Esophagus (tissue), 2 donors: ENCODE measurements at regions not wholly inside any gene's neighbourhood (a gene's known extent, or its start where the extent isn't known, plus 50 kb on each side); places are given as distances from the start of the nearest gene placed in this dataset.

Experiments used
- H3K27ac ChIP-seq, 2 donors: one replicate each; pipeline ENCODE4 v1.5.1; 2013; ENCODE audit warnings: low read depth in 2 of 2, mild to moderate bottlenecking in 2 of 2, inconsistent platforms in 1 of 2, low read length in 1 of 2, moderate library complexity in 1 of 2
- H3K27me3 ChIP-seq, 2 donors: one replicate each; pipeline ENCODE4 v1.6.1; 2013; ENCODE audit warnings: low read length in 2 of 2, control low read depth in 1 of 2, mild to moderate bottlenecking in 1 of 2; ENCODE audit not compliant: insufficient read depth in 2 of 2, control insufficient read depth in 1 of 2
- H3K36me3 ChIP-seq, 2 donors: one replicate each; pipeline ENCODE4 v1.6.1; 2013; ENCODE audit warnings: low read length in 1 of 2; ENCODE audit not compliant: control insufficient read depth in 2 of 2, insufficient read depth in 2 of 2
- H3K4me1 ChIP-seq, 2 donors: one replicate each; pipeline ENCODE4 v1.6.1; 2013; ENCODE audit warnings: low read length in 1 of 2; ENCODE audit not compliant: control insufficient read depth in 2 of 2, insufficient read depth in 2 of 2
- H3K4me3 ChIP-seq, 2 donors: one replicate each; pipeline ENCODE4 v1.5.1; 2013; ENCODE audit warnings: low read length in 2 of 2, mild to moderate bottlenecking in 2 of 2, low read depth in 1 of 2, moderate library complexity in 1 of 2
- H3K9me3 ChIP-seq, 2 donors: one replicate each; pipeline ENCODE4 v1.6.1; 2013; ENCODE audit warnings: mild to moderate bottlenecking in 2 of 2, low read depth in 1 of 2, low read length in 1 of 2, moderate library complexity in 1 of 2; ENCODE audit not compliant: control insufficient read depth in 2 of 2, insufficient read depth in 1 of 2
- WGBS, 2 donors: extraction: QIAGEN DNeasy Blood & Tissue Kit; methylation state at CpG; one replicate each; pipeline ENCODE4 v1.1.7; 2013; 5-methylcytosine and 5-hydroxymethylcytosine counted together
- donor health status: healthy with polysubstance abuse.
- donor health status: Bipolar disorder and iron deficiency.

DNA sequence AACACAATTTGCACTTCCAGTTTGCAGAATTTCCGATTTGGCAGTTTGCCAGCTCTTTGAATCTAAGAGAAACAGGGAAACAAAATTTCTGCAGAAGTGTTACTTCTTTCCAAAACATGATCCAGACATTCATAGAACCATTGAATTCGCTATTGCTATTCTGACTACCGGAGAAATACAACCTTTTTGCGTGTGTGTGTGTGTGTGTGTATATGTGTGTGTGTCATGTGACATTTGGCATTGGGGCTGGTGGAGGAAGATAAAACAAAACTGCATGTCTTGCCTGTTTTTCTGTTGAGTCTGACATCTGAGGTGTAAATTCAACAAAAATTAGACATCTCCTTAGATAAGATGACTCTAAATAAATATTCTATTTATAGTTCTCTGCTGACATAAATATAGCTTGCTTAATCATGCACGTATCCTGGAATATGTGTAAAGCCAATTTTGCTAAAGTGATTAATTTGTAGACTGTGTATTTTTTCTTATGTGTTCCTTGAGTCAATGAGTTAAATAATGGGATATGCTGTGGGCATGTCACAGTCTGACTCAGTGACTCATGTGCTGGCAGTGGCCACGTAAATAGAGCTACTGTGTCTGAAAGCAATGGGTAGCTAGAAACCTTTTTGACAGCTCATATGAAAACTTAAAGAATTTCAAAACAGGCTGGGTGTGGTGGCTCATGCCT, 98.9 kb downstream of the HPGD start:
- Histone ChIP-seq H3K36me3 (no peaks in the 10 kb centered on the region), H3K27ac (peak overlapping the region; percentile 74 to 77), H3K27me3 (no peaks in the 10 kb centered on the region), H3K4me1 (no peaks in the 10 kb centered on the region), H3K9me3 (no peaks in the 10 kb centered on the region), H3K4me3 (no peak overlapping the region)
- WGBS, 2 donors: 7 to 19% methylated on average over 6 of the region's 6 CpGs

GRCh38 chr4:174422893-174423256, 99.4 kb downstream of the HPGD start:
- H3K27ac ChIP-seq: peak overlapping the region in 1 of 2 donors; percentile 77
- no peak overlapping the region for H3K4me3 ChIP-seq
- no peaks in the 10 kb centered on the region for H3K9me3 ChIP-seq
- H3K4me1 ChIP-seq: no peaks in the 10 kb centered on the region
- H3K36me3 ChIP-seq: no peaks in the 10 kb centered on the region
- H3K27me3 ChIP-seq: no peaks in the 10 kb centered on the region

- no peaks in the 10 kb centered on the region for H3K36me3 ChIP-seq
- WGBS, 2 donors: 76 to 79% methylated on average over 5 of the region's 5 CpGs
- H3K27ac ChIP-seq: no peak overlapping the region
- no peak overlapping the region for H3K4me3 ChIP-seq
- no peaks in the 10 kb centered on the region for H3K4me1 ChIP-seq
- H3K27me3 ChIP-seq: no peaks in the 10 kb centered on the region
- no peaks in the 10 kb centered on the region for H3K9me3 ChIP-seq
Observed at GRCh38 chr4:174420316-174420715, 102.0 kb downstream of the HPGD start.

DNA sequence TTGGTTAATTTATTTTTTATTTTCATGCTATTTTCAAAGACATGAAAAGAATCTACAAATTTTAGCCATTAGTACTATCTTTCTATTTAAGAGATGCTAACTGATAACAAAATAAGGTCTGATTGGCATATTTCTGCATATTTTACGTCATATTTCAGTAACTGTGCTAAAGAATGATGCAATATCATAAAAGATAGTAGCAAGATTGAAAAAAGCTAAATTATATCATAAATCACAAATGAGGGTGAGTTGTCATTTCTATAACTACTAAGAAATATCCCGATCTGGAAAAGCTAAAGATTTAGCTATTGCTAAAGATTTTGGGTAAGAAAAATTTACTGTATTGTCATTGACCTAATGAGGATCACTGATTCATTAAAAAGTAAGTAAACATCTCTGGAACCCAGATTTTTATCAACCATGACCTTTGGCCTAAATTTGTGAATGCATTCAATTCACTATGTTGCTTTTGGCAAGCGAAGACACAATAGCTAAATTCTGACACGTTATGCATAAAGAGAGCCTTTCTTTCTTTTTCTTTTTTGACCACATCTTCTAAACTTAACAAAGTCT, 103.6 kb downstream of the HPGD start:
- no peaks in the 10 kb centered on the region for H3K4me1 ChIP-seq
- H3K36me3 ChIP-seq: no peaks in the 10 kb centered on the region
- H3K27me3 ChIP-seq: no peaks in the 10 kb centered on the region
- 73 to 82% methylated on average over 4 of the region's 4 CpGs for WGBS, 2 donors
- H3K9me3 ChIP-seq: no peaks in the 10 kb centered on the region
- no peak overlapping the region for H3K27ac ChIP-seq
- H3K4me3 ChIP-seq: no peak overlapping the region

DNA sequence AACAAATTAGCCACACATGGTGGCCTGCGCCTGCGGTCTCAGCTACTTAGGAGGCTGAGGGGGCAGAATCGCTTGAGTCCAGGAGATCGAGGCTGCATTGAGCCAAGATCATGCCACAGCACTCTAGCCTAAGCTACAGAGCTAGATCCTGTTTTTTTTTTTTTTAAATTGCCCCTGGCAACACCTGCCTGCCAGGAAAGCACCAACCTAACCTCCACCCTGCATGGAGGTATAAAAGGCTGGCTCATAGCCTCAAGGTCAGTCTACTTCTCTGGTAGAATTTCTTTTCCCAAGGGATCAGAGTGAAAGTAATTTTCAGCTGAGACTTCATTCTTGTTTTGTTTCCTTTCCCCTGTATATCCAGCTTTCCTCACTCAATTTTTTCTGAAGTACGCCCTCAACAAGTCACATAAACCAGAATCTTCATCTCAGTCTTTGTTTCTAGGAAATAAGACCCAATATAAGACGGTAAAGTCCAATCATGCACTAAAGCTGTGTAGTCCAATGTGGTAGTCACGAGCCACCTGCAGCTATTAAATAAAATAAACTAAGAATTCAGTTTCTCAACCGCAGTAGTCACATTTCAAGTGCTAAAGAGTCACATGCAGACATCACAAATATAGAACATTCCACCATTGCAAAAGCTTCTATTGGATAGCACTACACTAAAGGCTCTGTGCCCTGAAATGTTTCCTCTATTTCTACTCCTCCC, 113.3 kb downstream of the HPGD start:
- Histone ChIP-seq H3K4me3 (no peak overlapping the region), H3K36me3 (no peaks in the 10 kb centered on the region), H3K27ac (no peak overlapping the region), H3K4me1 (no peaks in the 10 kb centered on the region), H3K9me3 (no peaks in the 10 kb centered on the region), H3K27me3 (no peaks in the 10 kb centered on the region)
- 83 to 88% methylated on average over 8 of the region's 8 CpGs for WGBS, 2 donors

- no peaks in the 10 kb centered on the region for H3K36me3 ChIP-seq
- 35 to 40% methylated on average over 3 of the region's 3 CpGs for WGBS, 2 donors
- no peak overlapping the region for H3K4me3 ChIP-seq
- no peaks in the 10 kb centered on the region for H3K9me3 ChIP-seq
- H3K27me3 ChIP-seq: no peaks in the 10 kb centered on the region
- H3K27ac ChIP-seq: no peak overlapping the region
- H3K4me1 ChIP-seq: peaks cover 0 to 3% of the 10 kb centered on the region in 2 donors
Observed at GRCh38 chr4:174406383-174406782, 115.9 kb downstream of the HPGD start.

DNA sequence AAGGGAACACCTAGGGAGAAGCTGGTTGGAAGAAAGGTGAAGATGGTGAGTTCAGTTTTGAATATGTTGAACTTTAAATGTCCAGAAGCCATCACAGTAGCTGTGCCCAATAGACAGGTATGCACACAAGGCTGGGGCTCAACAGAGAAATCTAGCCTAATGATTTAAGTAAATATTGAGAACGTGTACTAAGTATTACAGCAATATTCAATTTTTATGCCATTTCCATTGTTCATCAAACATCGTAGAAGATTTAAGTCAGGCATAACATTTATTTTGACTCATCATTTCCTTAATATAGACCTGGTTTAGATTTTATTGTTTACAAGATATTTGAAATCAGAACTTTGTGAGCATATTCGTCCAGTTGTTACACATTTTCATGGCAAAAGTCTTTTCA, 116.4 kb downstream of the HPGD start:
- 36 to 47% methylated on average over 3 of the region's 3 CpGs for WGBS, 2 donors
- Histone ChIP-seq H3K4me3 (no peak overlapping the region), H3K27ac (no peak overlapping the region), H3K27me3 (no peaks in the 10 kb centered on the region), H3K36me3 (no peaks in the 10 kb centered on the region), H3K9me3 (no peaks in the 10 kb centered on the region), H3K4me1 (peaks cover 0 to 3% of the 10 kb centered on the region in 2 donors)

GRCh38 chr4:174404677-174405076, 117.6 kb downstream of the HPGD start:
- Histone ChIP-seq H3K27ac (no peak overlapping the region), H3K4me1 (peaks cover 0 to 3% of the 10 kb centered on the region in 2 donors), H3K27me3 (no peaks in the 10 kb centered on the region), H3K4me3 (no peak overlapping the region), H3K36me3 (no peaks in the 10 kb centered on the region), H3K9me3 (no peaks in the 10 kb centered on the region)
- WGBS, 2 donors: 96 to 100% methylated on average over 1 of the region's 1 CpG

- no peaks in the 10 kb centered on the region for H3K27me3 ChIP-seq
- peaks cover 0 to 5% of the 10 kb centered on the region in 2 donors for H3K4me1 ChIP-seq
- no peaks in the 10 kb centered on the region for H3K9me3 ChIP-seq
- 77 to 78% methylated on average over 6 of the region's 6 CpGs for WGBS, 2 donors
- H3K27ac ChIP-seq: no peak overlapping the region
- H3K36me3 ChIP-seq: no peaks in the 10 kb centered on the region
- no peak overlapping the region for H3K4me3 ChIP-seq
Observed at GRCh38 chr4:174403177-174403543, 119.1 kb downstream of the HPGD start.
